ENCODE measurements at regions not wholly inside any gene's neighbourhood (a gene's known extent, or its start where the extent isn't known, plus 50 kb on each side); places are given as distances from the start of the nearest gene placed in this dataset.

GRCh38 chr19:28618504-28618903 is 594.4 kb downstream of the UQCRFS1 start:
- TF ChIP-seq PHF8 (IDR thresholded peaks at IDR 0.05; ENCODE audit: borderline replicate concordance, low read depth), result no peak
- no peak for TF ChIP-seq CBX2 (IDR thresholded peaks at IDR 0.05; ENCODE audit: borderline replicate concordance, low read depth)
- no peak for TF ChIP-seq CEBPB (IDR thresholded peaks at IDR 0.05)
- TF ChIP-seq USF2 (IDR thresholded peaks at IDR 0.05), result no peak
- TF ChIP-seq CTCF (IDR thresholded peaks at IDR 0.05), result no peak
- TF ChIP-seq EP300 (IDR thresholded peaks at IDR 0.05), result no peak
- no peak for TF ChIP-seq POLR2AphosphoS2 (conservative IDR thresholded peaks at IDR 0.05; ENCODE audit: low read length)
- no peak for TF ChIP-seq POLR2A (IDR thresholded peaks at IDR 0.05; ENCODE audit: low read length)
- TF ChIP-seq TP53 (CRISPR knock-in tag; IDR thresholded peaks at IDR 0.05), result no peak
- TF ChIP-seq KDM5A (IDR thresholded peaks at IDR 0.05), result no peak
- no peak for TF ChIP-seq CHD4 (IDR thresholded peaks at IDR 0.05; ENCODE audit: borderline replicate concordance)

Data from A549 (cell line).